ENCODE measurements at regions not wholly inside any gene's neighbourhood (a gene's known extent, or its start where the extent isn't known, plus 50 kb on each side); places are given as distances from the start of the nearest gene placed in this dataset.
A peak's percentile ranks its signal among the peaks of the same experiment; 100 is the strongest.

- no peak overlapping the region for H3K4me3 ChIP-seq
- no peaks in the 10 kb centered on the region for H3K27me3 ChIP-seq (replicated peaks; ENCODE audit: insufficient read depth)
- no peaks in the 10 kb centered on the region for H3K4me1 ChIP-seq (ENCODE audit: insufficient read depth)
- H2AFZ ChIP-seq = no peak overlapping the region
- WGBS, 2 experiments (ENCODE audit: low coverage in 1 of 2, low lambda C conversion rate in 2 of 2, missing lambda C conversion rate in 2 of 2) = 17 to 37% methylated on average over 1 of the region's 1 CpG
- no peak overlapping the region for H3K4me2 ChIP-seq (ENCODE audit: unreplicated experiment)
- DNase-seq = peak; percentile 22
- in situ Hi-C loops (cut with MboI) = no loop called here
- H3K9ac ChIP-seq = no peak overlapping the region
- TF ChIP-seq EZH2 (IDR thresholded peaks at IDR 0.05; ENCODE audit: insufficient read depth, poor library complexity, severe bottlenecking) (no peak), EZH2phosphoT487 (IDR thresholded peaks at IDR 0.05; ENCODE audit: insufficient read depth, low read depth) (no peak)
- no peaks in the 10 kb centered on the region for H3K79me2 ChIP-seq (ENCODE audit: insufficient read depth)
- H3F3A ChIP-seq (ENCODE audit: insufficient read depth) = no peaks in the 10 kb centered on the region
- no peaks in the 10 kb centered on the region for H4K20me1 ChIP-seq (ENCODE audit: insufficient read depth)
- no peaks in the 10 kb centered on the region for H3K9me2 ChIP-seq (ENCODE audit: insufficient read depth)
- H3K27ac ChIP-seq = no peak overlapping the region
- no peaks in the 10 kb centered on the region for H3K9me3 ChIP-seq (ENCODE audit: low read depth)
- H3K36me3 ChIP-seq (ENCODE audit: low read depth) = no peaks in the 10 kb centered on the region
These were observed 219.4 kb downstream of the NKX6-1 start for GRCh38 chr4:84279678-84280077.

- H3F3A ChIP-seq (ENCODE audit: insufficient read depth) = no peaks in the 10 kb centered on the region
- no peaks in the 10 kb centered on the region for H4K20me1 ChIP-seq (ENCODE audit: insufficient read depth)
- whole genome bisulfite sequencing, 2 experiments (ENCODE audit: low coverage in 1 of 2, low lambda C conversion rate in 2 of 2, missing lambda C conversion rate in 2 of 2) = 51 to 55% methylated on average over 2 of the region's 2 CpGs
- no peaks in the 10 kb centered on the region for H3K9me3 ChIP-seq (ENCODE audit: low read depth)
- no peak overlapping the region for H3K4me2 ChIP-seq (ENCODE audit: unreplicated experiment)
- H3K9me2 ChIP-seq (ENCODE audit: insufficient read depth) = no peaks in the 10 kb centered on the region
- H3K4me1 ChIP-seq (ENCODE audit: insufficient read depth) = no peaks in the 10 kb centered on the region
- no peaks in the 10 kb centered on the region; the same call in 1 of the 2 replicates for H3K27me3 ChIP-seq (replicated peaks; ENCODE audit: insufficient read depth)
- no peaks in the 10 kb centered on the region for H3K79me2 ChIP-seq (ENCODE audit: insufficient read depth)
- no peak overlapping the region for H3K27ac ChIP-seq
- H3K4me3 ChIP-seq = no peak overlapping the region
- TF ChIP-seq EZH2phosphoT487 (IDR thresholded peaks at IDR 0.05; ENCODE audit: insufficient read depth, low read depth) (no peak), EZH2 (IDR thresholded peaks at IDR 0.05; ENCODE audit: insufficient read depth, poor library complexity, severe bottlenecking) (no peak)
- DNase-seq = no peak
- no peaks in the 10 kb centered on the region for H3K36me3 ChIP-seq (ENCODE audit: low read depth)
- no peak overlapping the region for H2AFZ ChIP-seq
- no peak overlapping the region for H3K9ac ChIP-seq
- in situ Hi-C loops (cut with MboI) = no loop called here
These were observed 221.2 kb downstream of the NKX6-1 start for GRCh38 chr4:84277923-84278322.

GRCh38 chr4:84276752-84277151 is 222.3 kb downstream of the NKX6-1 start:
- H3K27ac ChIP-seq = no peak overlapping the region
- H3K9ac ChIP-seq = no peak overlapping the region
- TF ChIP-seq EZH2phosphoT487 (IDR thresholded peaks at IDR 0.05; ENCODE audit: insufficient read depth, low read depth) (no peak), EZH2 (IDR thresholded peaks at IDR 0.05; ENCODE audit: insufficient read depth, poor library complexity, severe bottlenecking) (no peak)
- no peak overlapping the region for H3K4me3 ChIP-seq
- H3K9me2 ChIP-seq (ENCODE audit: insufficient read depth) = no peaks in the 10 kb centered on the region
- no peaks in the 10 kb centered on the region for H3K9me3 ChIP-seq (ENCODE audit: low read depth)
- no peaks in the 10 kb centered on the region for H3K79me2 ChIP-seq (ENCODE audit: insufficient read depth)
- 0 to 3% methylated on average over 1 of the region's 1 CpG for WGBS, 2 experiments (ENCODE audit: low coverage in 1 of 2, low lambda C conversion rate in 2 of 2, missing lambda C conversion rate in 2 of 2)
- no peaks in the 10 kb centered on the region for H3F3A ChIP-seq (ENCODE audit: insufficient read depth)
- H2AFZ ChIP-seq = no peak overlapping the region
- no peak for DNase-seq
- no peak overlapping the region for H3K4me2 ChIP-seq (ENCODE audit: unreplicated experiment)
- H3K4me1 ChIP-seq (ENCODE audit: insufficient read depth) = no peaks in the 10 kb centered on the region
- H3K36me3 ChIP-seq (ENCODE audit: low read depth) = no peaks in the 10 kb centered on the region
- no peaks in the 10 kb centered on the region for H4K20me1 ChIP-seq (ENCODE audit: insufficient read depth)
- no peaks in the 10 kb centered on the region; the same call in 1 of the 2 replicates for H3K27me3 ChIP-seq (replicated peaks; ENCODE audit: insufficient read depth)
- in situ Hi-C loops (cut with MboI) = no loop called here

GRCh38 chr4:84269536-84270044 is 229.5 kb downstream of the NKX6-1 start:
- Histone ChIP-seq H2AFZ (no peak overlapping the region), H3K9ac (no peak overlapping the region), H3K9me2 (ENCODE audit: insufficient read depth) (no peaks in the 10 kb centered on the region), H3K4me3 (no peak overlapping the region), H3K27ac (no peak overlapping the region), H3K27me3 (replicated peaks; ENCODE audit: insufficient read depth) (no peaks in the 10 kb centered on the region; the same call in 1 of the 2 replicates), H4K20me1 (ENCODE audit: insufficient read depth) (no peaks in the 10 kb centered on the region), H3K36me3 (ENCODE audit: low read depth) (no peaks in the 10 kb centered on the region), H3K9me3 (ENCODE audit: low read depth) (no peaks in the 10 kb centered on the region), H3K4me2 (ENCODE audit: unreplicated experiment) (no peak overlapping the region), H3K4me1 (ENCODE audit: insufficient read depth) (no peaks in the 10 kb centered on the region), H3K79me2 (ENCODE audit: insufficient read depth) (no peaks in the 10 kb centered on the region), H3F3A (ENCODE audit: insufficient read depth) (no peaks in the 10 kb centered on the region)
- no peak for TF ChIP-seq EZH2 (IDR thresholded peaks at IDR 0.05; ENCODE audit: insufficient read depth, poor library complexity, severe bottlenecking)
- TF ChIP-seq EZH2phosphoT487 (IDR thresholded peaks at IDR 0.05; ENCODE audit: insufficient read depth, low read depth) = no peak
- no peak for DNase-seq
- in situ Hi-C loops (cut with MboI) = loop anchor here (25.0 kb wide), 1 partner anchor 757 kb away; no protein-coding TSS in a partner anchor

GRCh38 chr4:84264652-84265051 is 234.4 kb downstream of the NKX6-1 start:
- H3K4me1 ChIP-seq (ENCODE audit: insufficient read depth) = no peaks in the 10 kb centered on the region
- no peaks in the 10 kb centered on the region for H3K27me3 ChIP-seq (replicated peaks; ENCODE audit: insufficient read depth)
- H3K4me2 ChIP-seq (ENCODE audit: unreplicated experiment) = no peak overlapping the region
- H3K9ac ChIP-seq = no peak overlapping the region
- DNase-seq = no peak
- no peaks in the 10 kb centered on the region for H3K79me2 ChIP-seq (ENCODE audit: insufficient read depth)
- no peak overlapping the region for H3K27ac ChIP-seq
- no peaks in the 10 kb centered on the region for H3K9me3 ChIP-seq (ENCODE audit: low read depth)
- no peak overlapping the region for H3K4me3 ChIP-seq
- no peaks in the 10 kb centered on the region for H3F3A ChIP-seq (ENCODE audit: insufficient read depth)
- H3K36me3 ChIP-seq (ENCODE audit: low read depth) = no peaks in the 10 kb centered on the region
- H4K20me1 ChIP-seq (ENCODE audit: insufficient read depth) = no peaks in the 10 kb centered on the region
- H2AFZ ChIP-seq = no peak overlapping the region
- TF ChIP-seq EZH2 (IDR thresholded peaks at IDR 0.05; ENCODE audit: insufficient read depth, poor library complexity, severe bottlenecking) = no peak
- TF ChIP-seq EZH2phosphoT487 (IDR thresholded peaks at IDR 0.05; ENCODE audit: insufficient read depth, low read depth) = no peak
- H3K9me2 ChIP-seq (ENCODE audit: insufficient read depth) = no peaks in the 10 kb centered on the region
- in situ Hi-C loops (cut with MboI) = loop anchor here (25.0 kb wide), 1 partner anchor 752 kb away; no protein-coding TSS in a partner anchor
